ENCODE measurements at regions not wholly inside any gene's neighbourhood (a gene's known extent, or its start where the extent isn't known, plus 50 kb on each side); places are given as distances from the start of the nearest gene placed in this dataset.
"Not testable (repeated sequence)": the region's sequence is repeated elsewhere in the genome, so short reads cannot be mapped to it uniquely, and the experiment has no call there.

DNA sequence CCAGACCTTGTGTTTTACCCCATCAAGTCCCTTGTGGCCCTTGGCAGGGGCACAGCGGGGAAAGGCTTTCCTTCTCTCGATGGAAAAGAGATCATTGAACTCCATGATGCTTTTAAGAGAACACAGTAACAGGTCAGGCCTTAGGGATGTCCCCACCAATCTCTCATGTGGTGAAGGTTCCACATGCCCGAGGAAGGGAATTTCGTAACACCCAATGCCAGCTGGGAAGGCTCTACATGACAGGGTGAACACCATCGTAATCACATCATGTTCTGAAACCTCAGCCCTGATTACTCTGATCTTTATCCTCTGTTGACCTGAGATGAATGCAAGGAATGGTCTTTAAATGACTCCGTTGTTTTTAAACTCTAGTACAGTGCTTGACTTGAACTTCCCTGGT, 105.5 kb upstream of the SPAG17 start:
- no peak for DNase-seq

DNA sequence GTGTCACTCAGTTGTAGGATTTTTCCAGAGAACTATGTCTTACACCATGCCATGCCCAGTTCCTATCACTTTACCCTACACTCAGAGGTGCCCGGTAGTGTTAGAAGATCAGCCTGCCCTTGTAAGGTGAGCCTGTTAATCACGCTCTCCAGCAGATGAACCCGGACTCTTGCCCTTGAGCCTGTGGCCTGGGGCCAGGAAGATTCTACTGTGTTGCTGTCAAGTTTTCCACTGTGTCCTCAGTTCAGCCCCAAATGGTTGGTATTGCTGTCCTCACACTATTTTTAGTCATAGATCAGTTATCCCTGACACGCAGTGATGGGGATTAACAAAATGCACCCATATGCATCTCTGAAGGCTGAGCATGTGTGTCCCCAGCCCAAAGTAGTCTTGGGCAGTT, 105.0 kb upstream of the SPAG17 start:
- DNase-seq: no peak

DNA sequence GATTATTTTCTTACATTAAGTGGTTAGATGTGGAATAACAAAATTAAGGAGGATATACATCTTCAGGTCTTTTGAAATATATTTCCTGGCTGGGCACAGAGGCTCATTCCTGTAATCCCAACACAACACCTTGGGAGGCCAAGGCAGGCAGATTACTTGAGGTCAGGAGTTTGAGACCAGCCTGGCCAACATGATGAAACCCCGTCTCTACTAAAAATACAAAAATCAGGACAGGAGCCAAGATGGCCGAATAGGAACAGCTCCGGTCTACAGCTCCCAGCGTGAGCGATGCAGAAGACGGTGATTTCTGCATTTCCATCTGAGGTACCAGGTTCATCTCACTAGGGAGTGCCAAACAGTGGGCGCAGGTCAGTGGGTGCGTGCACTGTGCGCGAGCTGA, 95.6 kb upstream of the SPAG17 start:
- DNase-seq: not testable (repeated sequence)

DNA sequence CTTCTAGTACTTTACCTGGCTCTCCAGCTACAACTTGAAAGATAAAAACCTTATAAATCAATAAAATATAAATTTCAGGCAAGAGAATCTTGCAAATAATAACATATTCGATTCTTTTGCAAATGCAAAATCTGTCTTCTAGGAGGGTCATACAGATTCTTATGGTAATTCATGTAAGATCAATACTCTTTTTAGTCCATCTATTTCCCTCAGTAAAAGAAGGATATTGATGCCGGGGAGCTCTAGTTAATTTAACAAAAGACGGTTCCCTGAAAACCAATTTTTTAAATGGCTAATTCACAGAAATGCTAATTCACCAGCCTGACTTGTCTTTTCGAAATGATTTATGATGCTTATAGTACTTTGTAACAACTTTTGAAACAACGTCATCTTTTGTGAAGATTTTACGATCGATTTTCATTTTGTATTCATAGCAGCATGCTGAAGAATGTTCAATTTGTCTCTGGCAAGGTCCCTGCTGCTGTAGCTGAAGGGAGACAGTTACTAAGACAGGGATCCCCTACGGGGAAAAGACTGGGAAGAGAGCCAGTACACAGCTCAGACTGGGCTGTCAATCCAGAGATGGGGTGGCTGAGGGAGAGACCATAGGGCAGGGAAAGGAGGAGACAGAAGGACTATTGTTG, 90.6 kb upstream of the SPAG17 start:
- DNase-seq: no peak

DNA sequence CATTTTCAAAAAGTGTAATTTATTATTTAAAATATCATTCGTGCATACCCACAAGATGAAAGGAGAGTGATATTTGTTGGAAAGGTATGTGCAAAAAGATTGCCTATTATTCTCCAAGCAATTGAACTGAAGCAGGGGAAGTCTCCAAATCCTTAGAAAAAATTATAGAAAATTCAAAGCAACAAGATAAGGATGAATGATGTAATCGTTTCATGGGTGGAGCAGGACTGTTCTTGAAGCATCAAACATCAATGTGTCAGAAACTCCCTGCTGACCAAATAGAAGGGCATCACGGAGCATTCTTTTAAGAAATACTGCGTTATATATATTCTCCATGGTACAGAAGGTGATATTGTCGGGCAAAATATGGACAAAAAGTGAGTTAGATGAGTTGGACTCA, 87.9 kb upstream of the SPAG17 start:
- DNase-seq: no peak

DNA sequence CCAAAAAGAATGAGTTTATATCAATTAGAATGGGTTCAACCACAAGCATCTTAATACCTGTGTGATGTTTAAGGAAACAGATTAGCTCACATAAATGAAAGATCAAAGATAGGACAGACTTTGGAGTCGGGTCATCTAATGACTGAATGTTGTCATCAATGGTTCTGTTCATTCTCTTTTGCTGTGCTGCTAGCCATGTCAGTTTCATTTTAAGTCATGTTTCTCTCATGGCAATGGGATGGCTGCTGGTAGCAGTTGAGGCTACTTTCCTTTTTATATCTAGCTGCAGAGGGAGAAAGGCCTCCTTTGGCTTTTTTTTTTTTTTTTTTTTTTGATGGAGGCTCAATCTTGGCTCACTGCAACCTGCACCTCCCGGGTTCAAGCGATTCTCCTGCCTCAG, 86.9 kb upstream of the SPAG17 start:
- DNase-seq: no peak

DNA sequence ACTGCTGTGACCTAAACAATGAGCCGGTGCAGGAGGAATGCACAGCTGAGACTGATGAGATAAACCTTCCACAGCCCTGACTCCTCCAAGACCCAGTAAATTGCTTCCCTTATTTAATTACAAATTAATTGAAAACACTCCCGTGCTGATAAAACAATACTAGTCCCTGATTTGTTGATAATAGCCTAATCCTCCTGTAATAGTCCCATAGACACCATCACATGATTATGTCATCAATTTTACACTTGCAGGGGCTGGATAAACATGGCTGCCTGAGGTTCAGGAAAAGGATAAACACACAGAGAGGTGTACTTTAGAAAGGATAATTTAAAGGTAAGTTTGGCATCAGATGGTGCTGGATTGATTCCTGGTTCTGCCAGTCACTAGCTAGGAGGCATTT, 84.6 kb upstream of the SPAG17 start:
- DNase-seq: no peak

DNA sequence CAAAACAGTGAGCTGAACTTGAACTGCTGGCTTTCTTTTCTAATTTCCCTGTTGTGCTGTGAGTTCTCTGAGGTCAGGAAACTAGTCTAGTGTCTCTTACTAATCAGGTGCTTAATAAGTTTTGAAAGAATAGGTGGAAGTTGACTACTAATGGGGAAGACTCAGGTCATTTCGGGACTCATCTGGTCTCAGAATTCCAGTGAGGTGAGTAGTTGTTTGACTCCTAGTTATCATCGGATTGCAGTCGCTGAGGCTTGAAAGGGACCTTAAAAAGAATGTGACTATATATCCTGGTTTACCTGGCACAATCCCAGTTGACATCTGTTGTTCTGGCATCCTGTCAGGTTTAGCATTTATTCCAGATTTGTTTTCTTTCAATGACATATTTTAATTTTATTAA, 81.4 kb upstream of the SPAG17 start:
- no peak for DNase-seq

DNA sequence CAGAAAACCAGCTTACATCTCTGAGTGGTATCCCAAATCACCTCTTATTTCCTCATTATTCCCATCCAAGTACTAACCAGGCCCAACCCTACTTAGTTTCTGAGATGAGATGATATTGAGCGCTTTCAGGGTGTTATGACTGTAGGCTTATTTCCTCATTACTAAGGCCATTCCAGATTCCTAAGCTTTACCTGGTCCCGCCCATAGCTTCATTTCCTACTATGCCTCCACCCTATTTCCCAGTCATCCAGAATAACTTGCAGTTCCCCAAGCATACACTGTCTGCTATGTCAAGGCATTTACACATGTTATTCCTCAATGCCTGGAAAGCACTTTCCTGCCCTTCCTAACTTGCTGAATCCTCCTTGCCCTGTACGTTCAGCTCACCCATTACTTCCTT, 79.3 kb upstream of the SPAG17 start:
- DNase-seq: no peak

DNA sequence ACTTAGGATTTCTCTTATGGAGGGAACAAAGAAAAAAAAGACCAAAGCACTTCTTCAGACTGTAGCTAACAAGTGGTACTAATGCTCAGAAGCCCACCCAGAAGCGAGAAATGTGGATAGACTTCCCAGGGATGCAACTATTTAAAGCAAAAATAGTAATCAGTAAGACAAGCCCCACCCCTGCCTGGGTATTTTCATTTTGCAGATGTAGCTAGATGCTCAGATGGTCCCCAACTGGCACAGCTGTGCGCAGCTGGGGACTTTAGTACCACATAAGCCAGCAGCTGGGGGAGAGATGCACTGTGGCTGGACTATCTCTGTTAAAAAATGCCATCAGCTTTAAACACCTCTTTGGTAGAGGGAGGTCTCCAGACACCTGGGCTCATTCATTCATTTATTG, 77.8 kb upstream of the SPAG17 start:
- no peak for DNase-seq

DNA sequence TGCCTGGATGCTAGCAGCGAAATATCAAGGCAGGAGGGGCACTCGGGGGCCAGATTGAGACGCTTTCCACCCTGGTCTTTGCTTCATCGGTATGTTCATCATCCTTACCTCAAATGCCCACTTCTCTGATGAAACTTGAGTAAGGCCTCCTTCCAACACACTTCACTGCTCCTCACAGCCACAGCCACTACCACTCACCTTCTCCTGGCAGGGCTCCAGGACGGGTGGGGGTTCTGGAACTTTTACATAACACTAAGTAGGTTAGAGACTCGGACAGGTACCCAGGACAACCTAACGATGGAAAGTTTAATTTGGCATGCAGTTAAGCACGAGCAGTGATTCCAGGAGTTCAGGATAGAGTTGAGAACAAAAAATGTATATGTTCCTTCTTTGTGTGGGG, 73.9 kb upstream of the SPAG17 start:
- no peak for DNase-seq

DNA sequence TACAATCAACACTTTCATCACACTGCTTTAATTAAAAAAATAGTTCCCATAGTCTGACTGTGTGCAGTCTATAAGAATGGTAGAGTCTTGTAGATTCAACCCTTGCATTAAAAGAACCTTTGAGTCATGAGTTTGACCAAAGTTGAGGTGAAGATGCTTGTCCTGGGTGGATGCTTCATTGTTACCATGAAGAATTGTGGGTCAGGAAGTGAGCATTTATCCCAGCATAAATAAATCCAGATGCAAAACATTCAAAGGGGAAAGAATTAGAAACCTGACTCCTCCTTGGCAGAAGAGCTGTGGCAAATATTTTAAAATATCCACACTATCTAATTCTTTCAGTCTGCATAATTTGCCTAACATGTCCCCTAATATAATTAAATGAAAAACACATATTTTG, 72.9 kb upstream of the SPAG17 start:
- DNase-seq: no peak

DNA sequence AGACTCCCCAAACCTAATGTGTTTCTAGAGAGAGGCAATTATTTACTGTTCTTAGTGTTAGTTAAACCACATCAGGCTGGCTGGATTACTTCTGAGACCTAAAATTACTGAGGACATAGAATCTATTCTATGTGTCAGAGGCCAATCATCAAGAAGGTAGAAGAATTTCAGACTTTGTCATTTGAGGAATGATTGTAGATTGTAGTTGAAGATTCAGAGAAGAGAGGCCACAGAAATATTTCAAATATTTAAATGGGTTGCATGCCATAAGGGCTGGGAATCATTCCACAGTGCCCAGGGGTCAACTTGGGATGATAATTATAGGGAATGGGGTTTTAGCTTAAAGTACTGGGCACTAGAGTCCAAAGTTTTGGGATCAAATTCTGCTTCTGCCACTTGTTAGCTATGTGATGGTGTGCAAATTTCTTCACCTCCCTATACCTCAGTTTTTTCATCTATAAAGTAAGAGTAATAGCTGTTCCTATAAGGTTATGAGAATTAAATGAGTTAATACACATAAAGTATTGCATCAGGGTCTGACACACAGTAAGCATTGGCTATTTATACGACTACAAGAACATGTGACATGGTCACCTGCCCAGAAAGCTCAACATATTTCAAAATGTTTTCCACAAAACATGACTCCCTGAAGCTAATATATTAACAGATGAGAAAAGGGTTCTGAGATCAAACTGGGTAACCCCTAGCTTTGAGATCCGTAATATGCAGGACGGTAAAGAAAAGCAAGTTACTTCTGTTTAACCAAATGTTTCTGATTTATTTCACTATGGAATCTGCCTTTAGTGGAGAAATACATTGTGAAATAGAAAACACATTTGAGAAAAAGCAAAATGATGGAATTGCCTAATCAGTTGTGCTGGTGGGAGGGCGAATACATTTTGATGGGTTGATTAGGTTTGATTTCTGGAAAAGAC, 69.7 kb upstream of the SPAG17 start:
- no peak for DNase-seq

DNA sequence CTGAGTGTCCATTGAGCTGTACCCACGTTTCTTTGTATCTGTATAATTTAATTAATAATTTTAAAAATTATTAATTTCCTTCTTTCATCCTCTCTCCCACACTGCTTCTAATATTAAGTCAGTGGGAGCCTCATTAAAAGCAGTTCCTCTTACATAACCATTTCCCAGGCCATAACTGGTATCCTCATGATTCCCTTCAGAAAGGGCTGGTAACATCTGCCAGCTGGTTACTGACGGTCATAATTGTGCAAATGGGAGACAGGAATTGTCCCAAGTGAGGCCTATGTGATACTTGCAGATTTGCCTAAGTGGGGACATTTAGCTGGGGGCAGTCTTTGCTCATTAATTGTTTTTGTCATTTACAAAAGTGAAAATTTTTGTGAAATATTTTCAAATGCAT, 69.0 kb upstream of the SPAG17 start:
- DNase-seq: no peak

DNA sequence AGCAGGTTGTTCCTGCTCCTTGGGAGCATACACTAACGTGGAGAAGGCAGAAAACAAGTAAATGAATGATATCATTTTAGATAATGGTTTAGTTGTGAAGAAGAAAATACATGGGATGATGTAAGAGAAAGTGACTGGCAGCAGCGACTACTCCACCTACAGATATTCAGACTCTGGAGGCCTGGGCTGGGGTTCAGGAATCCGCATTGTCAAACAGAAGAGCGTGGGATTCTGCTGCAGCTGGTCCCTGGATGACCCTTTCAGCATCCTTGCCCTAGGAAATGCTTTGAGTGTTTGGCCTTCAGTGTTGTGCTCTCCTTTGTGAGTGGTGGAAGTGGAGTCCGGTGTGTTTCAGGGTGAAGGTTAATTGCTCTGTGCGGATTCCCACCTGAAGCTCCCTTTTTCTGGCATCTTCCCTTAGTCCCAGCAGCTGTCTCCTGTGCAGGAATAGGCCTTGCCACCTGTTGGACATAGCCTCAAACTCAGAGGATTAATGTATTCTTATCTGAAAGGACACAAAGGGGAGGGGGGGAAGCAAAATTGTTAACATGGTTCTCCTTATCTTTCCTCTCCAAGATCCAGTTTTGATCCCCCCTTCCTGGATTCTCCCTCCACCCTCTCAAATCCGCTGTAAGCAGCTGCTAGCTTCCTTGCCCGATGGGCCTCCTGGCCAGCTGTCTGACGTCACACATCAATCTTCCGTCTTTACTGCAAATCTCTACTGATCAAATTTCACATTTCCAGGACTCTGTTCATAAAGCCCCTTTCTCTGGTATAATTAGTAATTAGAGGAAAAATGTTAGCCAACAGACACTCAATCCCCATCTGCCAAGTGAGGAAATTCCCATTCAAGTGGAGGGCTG, 68.3 kb upstream of the SPAG17 start:
- DNase-seq: no peak

DNA sequence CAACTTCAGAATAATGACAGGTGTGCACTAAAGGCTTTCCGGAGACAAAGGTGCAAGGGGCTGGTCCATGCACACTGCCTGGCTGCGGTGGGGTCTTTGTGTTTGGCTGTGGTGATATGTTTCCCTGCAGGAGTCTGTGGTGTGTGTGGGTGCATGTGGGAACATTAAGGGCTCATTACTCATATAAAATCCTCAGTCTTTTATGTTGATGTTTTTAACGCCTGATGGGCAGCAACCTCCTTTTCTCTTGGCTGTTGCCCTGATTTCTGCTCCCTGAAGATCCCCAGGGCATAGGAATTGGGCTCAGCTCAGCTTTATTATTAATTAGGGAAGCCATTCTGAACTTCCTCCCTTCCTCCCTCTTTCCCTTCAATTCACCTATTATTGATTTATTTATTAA, 67.6 kb upstream of the SPAG17 start:
- no peak for DNase-seq

DNA sequence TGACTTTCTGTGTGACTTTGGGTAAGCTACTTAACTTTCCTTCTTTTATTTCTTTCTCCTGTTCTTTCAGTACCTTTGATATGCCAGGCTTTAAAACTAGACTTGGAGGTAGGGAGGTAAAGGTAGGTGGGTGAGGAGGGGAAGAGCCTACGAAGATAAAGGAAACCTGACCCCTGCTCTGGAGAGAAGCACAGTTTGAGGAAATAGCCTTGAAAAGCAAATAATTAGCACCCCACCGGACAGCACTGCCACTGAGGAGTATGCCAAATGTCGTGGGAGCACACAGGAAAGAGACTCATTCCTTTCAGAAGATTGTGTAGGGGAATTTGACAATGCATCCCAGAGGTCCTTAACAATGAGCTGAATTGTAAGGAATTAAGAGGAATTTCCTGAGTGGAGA, 65.2 kb upstream of the SPAG17 start:
- no peak for DNase-seq

DNA sequence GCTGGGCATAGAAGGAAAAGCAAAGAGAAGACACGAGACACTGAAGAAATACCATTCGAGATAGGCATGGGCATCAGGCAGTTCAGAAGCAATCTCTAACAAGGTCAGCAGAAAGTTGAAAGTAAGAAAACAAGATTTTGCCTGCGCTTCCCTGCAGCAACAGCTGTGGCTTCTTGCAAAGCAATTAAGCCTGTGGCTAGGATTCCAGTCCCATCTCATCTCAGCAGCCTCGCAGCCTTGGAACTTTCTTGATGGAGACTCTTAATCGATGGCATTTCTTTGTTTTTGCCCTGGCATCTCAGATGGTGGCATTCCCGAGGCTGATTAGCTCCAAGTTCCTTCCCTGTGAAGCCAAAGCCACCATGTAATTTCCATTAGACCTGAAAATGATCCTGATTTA, 64.6 kb upstream of the SPAG17 start:
- DNase-seq: no peak

DNA sequence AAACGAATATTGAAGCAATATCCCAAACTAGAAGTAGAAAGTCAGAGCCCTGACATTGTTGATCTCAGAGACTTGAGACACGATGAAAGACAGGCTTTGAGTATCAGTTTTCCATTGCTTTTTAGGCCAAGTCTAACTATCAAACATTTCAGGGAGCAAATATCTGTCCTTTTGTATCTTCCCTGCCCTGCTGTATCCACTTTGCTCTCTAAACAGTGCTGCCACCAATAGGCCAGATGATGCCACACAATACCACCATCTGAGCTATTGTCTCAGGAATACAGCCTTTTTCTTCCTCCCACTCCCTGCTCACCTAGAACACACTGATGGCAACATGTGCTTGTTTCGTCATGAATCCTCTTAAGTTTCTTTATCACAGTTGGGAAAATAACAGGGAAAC, 62.6 kb upstream of the SPAG17 start:
- no peak for DNase-seq

DNA sequence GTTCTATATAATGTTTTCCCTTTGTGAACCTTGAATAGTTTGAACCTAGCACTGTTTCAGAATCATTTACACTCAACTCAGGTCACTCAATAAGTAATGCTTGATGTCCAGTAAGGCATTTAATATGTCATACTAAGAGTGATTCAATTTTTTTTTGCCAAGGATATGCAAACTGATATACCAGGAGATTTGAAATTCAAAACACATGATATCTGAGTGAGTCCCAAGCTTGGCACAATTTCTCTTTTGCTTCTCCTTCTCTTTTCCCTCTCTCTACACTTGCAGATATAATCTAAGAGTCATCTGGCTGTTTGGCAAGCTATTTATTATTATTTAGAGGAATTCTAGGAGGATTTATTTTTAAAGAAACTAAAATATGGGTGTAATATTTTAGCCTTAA, 61.6 kb upstream of the SPAG17 start:
- DNase-seq: no peak

DNA sequence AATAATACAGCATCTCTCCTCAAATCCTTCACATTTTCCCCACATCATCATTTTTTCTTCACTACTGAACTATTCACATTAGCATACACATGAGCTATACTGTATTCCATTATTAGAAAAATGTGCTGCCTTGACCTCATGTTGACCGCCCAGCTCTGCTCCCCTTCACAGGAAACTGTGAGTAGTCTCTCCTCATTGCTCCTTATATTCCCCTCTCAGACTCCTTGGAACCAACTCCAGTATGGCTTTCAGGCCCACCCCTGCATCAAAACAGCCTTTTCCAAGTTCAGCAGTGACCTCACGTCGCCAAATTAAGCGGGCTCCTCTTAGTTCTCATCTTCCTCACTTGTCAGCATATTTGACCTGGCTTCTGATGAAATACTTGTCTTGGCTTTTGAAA, 59.2 kb upstream of the SPAG17 start:
- no peak for DNase-seq

DNA sequence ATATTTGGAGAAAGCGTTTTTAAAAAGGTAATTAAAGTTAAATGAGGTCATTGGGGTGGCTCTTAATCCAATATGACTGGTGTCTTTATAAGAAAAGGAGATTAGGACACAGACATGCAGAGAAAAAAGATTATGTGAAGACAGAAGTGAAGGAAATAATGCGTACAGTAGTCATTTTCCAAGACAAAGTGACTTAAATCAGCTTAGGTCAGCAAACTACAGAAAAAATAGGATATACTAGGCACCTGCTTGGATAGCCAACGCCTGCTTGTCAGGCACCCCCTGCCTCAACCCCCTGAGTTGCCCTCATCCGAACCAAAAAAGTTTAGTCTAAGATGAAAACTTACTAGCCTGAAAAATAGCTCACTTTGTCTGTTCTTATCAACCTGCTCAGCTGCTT, 58.2 kb upstream of the SPAG17 start:
- DNase-seq: no peak

Measured in inflammatory macrophage (primary cell).